Body of pancreas (tissue), 4 donors: ENCODE measurements at regions not wholly inside any gene's neighbourhood (a gene's known extent, or its start where the extent isn't known, plus 50 kb on each side); places are given as distances from the start of the nearest gene placed in this dataset.

Experiments used
- ATAC-seq: fragments of 150-250 bp; one replicate; pipeline ENCODE4 v1.9.1; 2016
- DNase-seq, 4 donors: peaks; one replicate each; pipeline ENCODE4 v3.0.0-alpha.2; 2019
- H3K27ac ChIP-seq, 4 donors: fragments of 200-600 bp; sonication (generic); 1 replicate in 3 of 4; 2 replicates in 1 of 4; pipeline versions ENCODE4 v1.5.1 to v1.6.1; 2016 to 2019; ENCODE audit warnings: mild to moderate bottlenecking in 1 of 4, mixed read lengths in 1 of 4, moderate library complexity in 1 of 4
- H3K27me3 ChIP-seq, 2 donors: fragments of 200-600 bp; sonication (generic); one replicate each; pipeline ENCODE4 v1.6.0; 2016; ENCODE audit warnings: mild to moderate bottlenecking in 1 of 2
- H3K36me3 ChIP-seq, 2 donors: fragments of 200-600 bp; sonication (generic); replicated peaks in 1 of 2; 2 replicates each; pipeline ENCODE4 v1.5.1; 2016; ENCODE audit warnings: low read depth in 2 of 2; ENCODE audit not compliant: insufficient read depth in 1 of 2
- H3K4me1 ChIP-seq: fragments of 200-600 bp; sonication (generic); one replicate; pipeline ENCODE4 v1.6.0; 2016
- H3K4me3 ChIP-seq, 2 donors: fragments of 200-600 bp; sonication (generic); 1 replicate in 1 of 2; 2 replicates in 1 of 2; pipeline ENCODE4 v1.5.1; 2016 to 2019
- H3K9me3 ChIP-seq, 3 donors: fragments of 200-600 bp; sonication (generic); 1 replicate in 2 of 3; 2 replicates in 1 of 3; pipeline ENCODE4 v1.5.1; 2016
- CTCF ChIP-seq, 7 experiments: fragments of 450-650 bp in 4 of 7; fragments of 200-600 bp in 3 of 7; sonication (generic) in 3 of 7; IDR thresholded peaks; one replicate each; pipeline ENCODE4 v1.5.1; 2016 to 2019; ENCODE audit warnings: antibody characterized with exemption in 7 of 7
- POLR2A ChIP-seq, 3 donors: fragments of 450-650 bp; IDR thresholded peaks; one replicate each; pipeline ENCODE4 v1.6.1; 2016; ENCODE audit warnings: antibody characterized with exemption in 3 of 3, mild to moderate bottlenecking in 2 of 3
- WGBS, 2 donors: methylation state at CpG; one replicate each; pipeline ENCODE4 v1.1.5; 2017; 5-methylcytosine and 5-hydroxymethylcytosine counted together
- intact Hi-C: fragments of 100-400 bp; cut with DNase I; formaldehyde crosslinking; loops from one replicate; pipeline ENCODE4 v1.15.1; 2023

GRCh38 chr5:106408570-106408969, 1262.2 kb downstream of the EFNA5 start:
- Histone ChIP-seq H3K4me3 (no peak overlapping the region), H3K9me3 (no peaks in the 10 kb centered on the region), H3K4me1 (no peaks in the 10 kb centered on the region), H3K36me3 (no peaks in the 10 kb centered on the region), H3K27ac (no peak overlapping the region), H3K27me3 (no peaks in the 10 kb centered on the region)
- intact Hi-C loops: no loop called here
- TF ChIP-seq CTCF (IDR thresholded peaks at IDR 0.05) (no peak), POLR2A (IDR thresholded peaks at IDR 0.05) (no peak)
- WGBS, 2 donors: 24 to 47% methylated on average over 2 of the region's 2 CpGs
- ATAC-seq (no peak), DNase-seq (no peak)

- ATAC-seq: no peak
- no peaks in the 10 kb centered on the region for H3K27me3 ChIP-seq
- no peak for DNase-seq
- 28 to 38% methylated on average over 1 of the region's 1 CpG for WGBS, 2 donors
- TF ChIP-seq POLR2A (IDR thresholded peaks at IDR 0.05) (no peak), CTCF (IDR thresholded peaks at IDR 0.05) (no peak)
- no peaks in the 10 kb centered on the region for H3K9me3 ChIP-seq
- intact Hi-C loops: no loop called here
- H3K36me3 ChIP-seq: no peaks in the 10 kb centered on the region
- no peaks in the 10 kb centered on the region for H3K4me1 ChIP-seq
- no peak overlapping the region for H3K27ac ChIP-seq
- no peak overlapping the region for H3K4me3 ChIP-seq
Measured at GRCh38 chr5:106408141-106408540, 1262.6 kb downstream of the EFNA5 start.

- WGBS, 2 donors: 40 to 44% methylated on average over 2 of the region's 2 CpGs
- intact Hi-C loops: no loop called here
Measured at GRCh38 chr5:106401561-106401960, 1269.2 kb downstream of the EFNA5 start.

GRCh38 chr5:106399391-106399790, 1271.3 kb downstream of the EFNA5 start:
- Histone ChIP-seq H3K27me3 (no peaks in the 10 kb centered on the region), H3K4me3 (no peak overlapping the region), H3K36me3 (no peaks in the 10 kb centered on the region), H3K27ac (no peak overlapping the region), H3K4me1 (no peaks in the 10 kb centered on the region), H3K9me3 (no peaks in the 10 kb centered on the region)
- no peak for DNase-seq
- no peak for TF ChIP-seq POLR2A (IDR thresholded peaks at IDR 0.05)
- TF ChIP-seq CTCF (IDR thresholded peaks at IDR 0.05): no peak
- no peak for ATAC-seq
- intact Hi-C loops: no loop called here
- 42 to 46% methylated on average over 1 of the region's 1 CpG for WGBS, 2 donors

More at GRCh38 chr5:106401561-106401960, 1269.2 kb downstream of the EFNA5 start:
- Histone ChIP-seq H3K9me3 (no peaks in the 10 kb centered on the region), H3K27ac (no peak overlapping the region), H3K27me3 (no peaks in the 10 kb centered on the region), H3K4me1 (no peaks in the 10 kb centered on the region), H3K36me3 (no peaks in the 10 kb centered on the region), H3K4me3 (no peak overlapping the region)
- DNase-seq (no peak), ATAC-seq (no peak)
- TF ChIP-seq CTCF (IDR thresholded peaks at IDR 0.05) (no peak), POLR2A (IDR thresholded peaks at IDR 0.05) (no peak)

GRCh38 chr5:106397700-106398099, 1273.0 kb downstream of the EFNA5 start:
- no peaks in the 10 kb centered on the region for H3K27me3 ChIP-seq
- no peak for DNase-seq
- no peaks in the 10 kb centered on the region for H3K9me3 ChIP-seq
- H3K4me1 ChIP-seq: no peaks in the 10 kb centered on the region
- 24 to 29% methylated on average over 1 of the region's 1 CpG for WGBS, 2 donors
- intact Hi-C loops: no loop called here
- TF ChIP-seq POLR2A (IDR thresholded peaks at IDR 0.05) (no peak), CTCF (IDR thresholded peaks at IDR 0.05) (no peak)
- H3K27ac ChIP-seq: no peak overlapping the region
- no peak overlapping the region for H3K4me3 ChIP-seq
- no peaks in the 10 kb centered on the region for H3K36me3 ChIP-seq
- ATAC-seq: no peak
